ENCODE measurements at regions not wholly inside any gene's neighbourhood (a gene's known extent, or its start where the extent isn't known, plus 50 kb on each side); places are given as distances from the start of the nearest gene placed in this dataset.

GRCh38 chr4:177587989-177588388 is 145.8 kb upstream of the AGA start (continued):
- TF ChIP-seq ATF5 (CRISPR knock-in tag; IDR thresholded peaks at IDR 0.05; ENCODE audit: low read depth): no peak
- TF ChIP-seq PLRG1 (conservative IDR thresholded peaks at IDR 0.05): no peak
- no peak for TF ChIP-seq SIX4 (CRISPR knock-in tag; IDR thresholded peaks at IDR 0.05)

DNA sequence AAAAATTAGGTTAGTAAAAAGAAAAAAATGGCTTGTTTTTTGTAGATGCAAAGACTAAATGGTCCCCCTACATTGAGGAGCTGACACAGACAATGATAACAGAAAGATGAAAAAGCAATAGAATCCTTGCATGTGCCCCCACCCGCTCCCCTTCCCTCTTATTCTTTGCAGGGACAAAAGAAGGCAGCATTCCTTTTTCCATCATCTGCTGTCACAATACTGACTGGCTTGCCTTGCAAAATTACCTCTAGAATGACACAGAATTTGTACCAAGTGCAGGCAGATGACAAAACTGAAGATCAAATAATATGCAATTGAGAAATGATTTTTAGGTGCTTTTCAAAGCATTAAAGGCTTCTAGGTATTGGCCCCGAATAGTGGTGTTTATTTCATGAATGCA is 153.1 kb upstream of the AGA start:
- CTCF ChIA-PET (ENCODE audit: low intra/inter-chr PET ratio, low total read pairs): no interaction called here
- Histone ChIP-seq H3K79me2 (ENCODE audit: insufficient read depth, low read length) (no peaks in the 10 kb centered on the region), H3K9ac (ENCODE audit: insufficient read depth, low read depth, low read length) (no peak overlapping the region), H3K36me3 (replicated peaks in 1 of 2; ENCODE audit: control insufficient read depth in 1 of 2, insufficient read depth in 2 of 2, low read length in 2 of 2) (no peaks in the 10 kb centered on the region), H2AFZ (ENCODE audit: low read length) (no peak overlapping the region), H3K9me3 (ENCODE audit: low read length) (no peaks in the 10 kb centered on the region), H3K4me2 (ENCODE audit: low read depth, low read length) (no peak overlapping the region), H4K20me1 (ENCODE audit: insufficient read depth, low read length) (no peaks in the 10 kb centered on the region), H3K27ac (ENCODE audit: extremely low read length, insufficient read depth, low read length) (no peak overlapping the region), H3K4me3 (replicated peaks in 1 of 3; ENCODE audit: insufficient read depth in 1 of 3, low read depth in 2 of 3, low read length in 3 of 3) (no peak overlapping the region), H3K27me3 (ENCODE audit: control insufficient read depth in 1 of 2, insufficient read depth in 2 of 2, low read length in 2 of 2) (no peaks in the 10 kb centered on the region), H3K4me1 (ENCODE audit: insufficient read depth, low read length) (no peaks in the 10 kb centered on the region)
- POLR2A ChIA-PET: no interaction called here
- TF ChIP-seq RAD51 (IDR thresholded peaks at IDR 0.05; ENCODE audit: borderline replicate concordance) (no peak), GATAD1 (CRISPR knock-in tag; IDR thresholded peaks at IDR 0.05) (no peak), SSRP1 (CRISPR knock-in tag; IDR thresholded peaks at IDR 0.05) (no peak), NKX3-1 (CRISPR knock-in tag; IDR thresholded peaks at IDR 0.05) (no peak), PITX1 (CRISPR knock-in tag; IDR thresholded peaks at IDR 0.05) (no peak), ZBTB21 (CRISPR knock-in tag; IDR thresholded peaks at IDR 0.05) (no peak)
- TF ChIP-seq, protein P1, sequence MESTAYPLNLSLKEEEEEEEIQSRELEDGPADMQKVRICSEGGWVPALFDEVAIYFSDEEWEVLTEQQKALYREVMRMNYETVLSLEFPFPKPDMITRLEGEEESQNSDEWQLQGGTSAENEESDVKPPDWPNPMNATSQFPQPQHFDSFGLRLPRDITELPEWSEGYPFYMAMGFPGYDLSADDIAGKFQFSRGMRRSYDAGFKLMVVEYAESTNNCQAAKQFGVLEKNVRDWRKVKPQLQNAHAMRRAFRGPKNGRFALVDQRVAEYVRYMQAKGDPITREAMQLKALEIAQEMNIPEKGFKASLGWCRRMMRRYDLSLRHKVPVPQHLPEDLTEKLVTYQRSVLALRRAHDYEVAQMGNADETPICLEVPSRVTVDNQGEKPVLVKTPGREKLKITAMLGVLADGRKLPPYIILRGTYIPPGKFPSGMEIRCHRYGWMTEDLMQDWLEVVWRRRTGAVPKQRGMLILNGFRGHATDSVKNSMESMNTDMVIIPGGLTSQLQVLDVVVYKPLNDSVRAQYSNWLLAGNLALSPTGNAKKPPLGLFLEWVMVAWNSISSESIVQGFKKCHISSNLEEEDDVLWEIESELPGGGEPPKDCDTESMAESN (CRISPR knock-in tag; conservative IDR thresholded peaks at IDR 0.05): no peak
- 0% methylated on average over 2 of the region's 2 CpGs for WGBS (ENCODE audit: low lambda C conversion rate)
- ATAC-seq (no peak), FAIRE-seq (no peak), DNase-seq (ENCODE audit: low spot score) (no peak)
- no TSS peak for BruUV-seq (replicated peaks)
- intact Hi-C loops (cut with micrococcal nuclease; ENCODE audit: unreplicated experiment) (no loop called here), in situ Hi-C loops (cut with HindIII; ENCODE audit: extremely low pct_ligation_motif_present, low pct_unique_long_range_greater_than_20kb) (no loop called here)

Data from HepG2 (cell line).